Pancreas (tissue), 10 donors: ENCODE measurements at regions not wholly inside any gene's neighbourhood (a gene's known extent, or its start where the extent isn't known, plus 50 kb on each side); places are given as distances from the start of the nearest gene placed in this dataset.

Experiments used
- ATAC-seq, 4 donors: fragments of 200-7000 bp; cut with Tn5 transposase; one replicate each; pipeline versions ENCODE4 v1.8.0 to v1.9.1; 2020; ENCODE audit warnings: mild to moderate bottlenecking in 4 of 4, moderate library complexity in 4 of 4
- DNase-seq, 6 donors: peaks; one replicate each; pipeline ENCODE4 v3.0.0-alpha.2; 2020
- FAIRE-seq: peaks from 2 replicates; lab custom pipeline; 2012; peaks lifted over from hg19 to GRCh38; lab: Jason Lieb, UNC
- H3K27ac ChIP-seq, 4 donors: fragments of 200-600 bp; sonication (generic); 1 replicate in 3 of 4; 2 replicates in 1 of 4; pipeline versions ENCODE4 v1.5.0 to v1.8.0; 2020
- H3K27me3 ChIP-seq, 4 donors: fragments of 200-600 bp; one replicate each; pipeline ENCODE4 v1.8.0; 2021
- H3K36me3 ChIP-seq, 3 donors: fragments of 200-600 bp; sonication (generic) in 1 of 3; one replicate each; pipeline versions ENCODE4 v1.5.0 to v1.8.0; 2020 to 2021
- H3K4me1 ChIP-seq, 3 donors: fragments of 200-600 bp; one replicate each; pipeline ENCODE4 v1.8.0; 2021
- H3K4me3 ChIP-seq, 4 donors: fragments of 200-600 bp; sonication (generic) in 2 of 4; one replicate each; pipeline versions ENCODE4 v1.5.0 to v1.8.0; 2020 to 2021
- H3K9me3 ChIP-seq, 4 donors: fragments of 200-600 bp; one replicate each; pipeline ENCODE4 v1.8.0; 2021
- WGBS, 2 donors: extraction: QIAGEN DNeasy Blood & Tissue Kit; methylation state at CpG; one replicate each; pipeline ENCODE4 v1.1.7; 2013; 5-methylcytosine and 5-hydroxymethylcytosine counted together
- intact Hi-C, 3 donors: fragments of 100-400 bp; cut with DNase I; formaldehyde crosslinking; loops; one replicate each; pipeline versions ENCODE4 v1.11.1 to v1.14.2; 2022
- TF ChIP-seq, protein P1 (sequence below), 4 donors: fragments of 200-600 bp; sonication (generic) in 3 of 4; IDR thresholded peaks; one replicate each; pipeline versions ENCODE4 v1.5.0 to v1.8.0; 2021; ENCODE audit warnings: antibody characterized with exemption in 4 of 4
- donor health status: healthy with polysubstance abuse.
- donor health status: DM: no; HTN: no; CAD: no; lungs with moderate emphysema.
- donor health status: DM: no; HTN: no; CAD: no.
- donor health status: control.
- donor health status: control.
- donor health status: Bipolar disorder and iron deficiency.
- donor health status: DM: yes; HTN: yes; CAD: no.
- donor health status: DM: no; HTN: no; CAD: no.
- donor health status: DM: no; HTN: no; CAD: no.
- donor health status: DM: yes; HTN: yes; CAD: no.

DNA sequence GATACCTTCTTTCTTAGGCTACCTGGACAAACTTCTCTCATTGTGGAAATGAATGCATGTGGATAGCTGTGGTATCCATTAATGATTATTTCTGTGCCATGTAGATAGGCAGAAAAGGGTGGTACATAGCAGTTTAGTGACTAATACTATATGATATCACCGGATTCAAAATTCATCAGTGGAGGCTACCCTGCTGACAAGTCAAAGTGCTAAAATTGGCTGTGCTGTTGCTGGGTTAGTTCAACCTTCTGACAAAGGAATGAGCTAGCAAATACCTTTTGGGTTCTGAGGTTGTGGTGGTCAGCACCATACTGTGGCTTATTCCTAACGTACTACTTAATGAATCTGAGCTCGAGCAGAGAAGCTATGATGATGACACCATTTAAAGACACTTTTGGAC is 109.1 kb downstream of the TFAP2B start:
- TF ChIP-seq, protein P1, sequence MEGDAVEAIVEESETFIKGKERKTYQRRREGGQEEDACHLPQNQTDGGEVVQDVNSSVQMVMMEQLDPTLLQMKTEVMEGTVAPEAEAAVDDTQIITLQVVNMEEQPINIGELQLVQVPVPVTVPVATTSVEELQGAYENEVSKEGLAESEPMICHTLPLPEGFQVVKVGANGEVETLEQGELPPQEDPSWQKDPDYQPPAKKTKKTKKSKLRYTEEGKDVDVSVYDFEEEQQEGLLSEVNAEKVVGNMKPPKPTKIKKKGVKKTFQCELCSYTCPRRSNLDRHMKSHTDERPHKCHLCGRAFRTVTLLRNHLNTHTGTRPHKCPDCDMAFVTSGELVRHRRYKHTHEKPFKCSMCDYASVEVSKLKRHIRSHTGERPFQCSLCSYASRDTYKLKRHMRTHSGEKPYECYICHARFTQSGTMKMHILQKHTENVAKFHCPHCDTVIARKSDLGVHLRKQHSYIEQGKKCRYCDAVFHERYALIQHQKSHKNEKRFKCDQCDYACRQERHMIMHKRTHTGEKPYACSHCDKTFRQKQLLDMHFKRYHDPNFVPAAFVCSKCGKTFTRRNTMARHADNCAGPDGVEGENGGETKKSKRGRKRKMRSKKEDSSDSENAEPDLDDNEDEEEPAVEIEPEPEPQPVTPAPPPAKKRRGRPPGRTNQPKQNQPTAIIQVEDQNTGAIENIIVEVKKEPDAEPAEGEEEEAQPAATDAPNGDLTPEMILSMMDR (IDR thresholded peaks at IDR 0.05), result no peak
- 52 to 58% methylated on average over 3 of the region's 3 CpGs for WGBS, 2 donors
- no peak overlapping the region for H3K27ac ChIP-seq
- H3K4me1 ChIP-seq, result no peaks in the 10 kb centered on the region
- intact Hi-C loops, result no loop called here
- H3K4me3 ChIP-seq, result no peak overlapping the region
- FAIRE-seq (no peak), DNase-seq (no peak), ATAC-seq (no peak)
- H3K9me3 ChIP-seq, result no peaks in the 10 kb centered on the region
- H3K27me3 ChIP-seq, result no peaks in the 10 kb centered on the region
- no peaks in the 10 kb centered on the region for H3K36me3 ChIP-seq

DNA sequence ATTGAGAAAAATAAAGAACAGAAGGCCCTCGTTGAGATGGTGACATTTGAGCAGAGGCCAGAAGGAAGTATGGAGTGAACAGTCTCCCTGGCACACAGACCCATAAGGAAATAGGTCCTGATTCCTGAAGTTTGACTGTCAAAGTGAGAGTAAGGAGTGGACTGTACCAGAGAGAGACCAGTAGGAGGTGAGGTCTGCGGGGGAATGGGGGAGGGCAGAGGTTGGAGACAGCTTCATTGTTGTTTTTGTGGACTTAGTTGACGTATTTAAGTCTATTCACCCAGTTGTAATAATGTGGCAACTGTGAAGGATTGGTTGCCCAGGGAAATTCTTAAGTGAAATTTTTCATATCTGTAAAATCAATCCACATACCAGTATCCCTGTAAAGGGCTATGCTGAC is 110.7 kb downstream of the TFAP2B start:
- no peak for FAIRE-seq
- no peaks in the 10 kb centered on the region for H3K4me1 ChIP-seq
- no peaks in the 10 kb centered on the region for H3K27me3 ChIP-seq
- H3K9me3 ChIP-seq, result no peaks in the 10 kb centered on the region
- no peak for ATAC-seq
- no peaks in the 10 kb centered on the region for H3K36me3 ChIP-seq
- no peak overlapping the region for H3K27ac ChIP-seq
- no peak for DNase-seq
- WGBS, 2 donors, result 41 to 58% methylated on average over 3 of the region's 3 CpGs
- no peak overlapping the region for H3K4me3 ChIP-seq
- TF ChIP-seq, protein P1 (IDR thresholded peaks at IDR 0.05), result no peak
- intact Hi-C loops, result no loop called here

DNA sequence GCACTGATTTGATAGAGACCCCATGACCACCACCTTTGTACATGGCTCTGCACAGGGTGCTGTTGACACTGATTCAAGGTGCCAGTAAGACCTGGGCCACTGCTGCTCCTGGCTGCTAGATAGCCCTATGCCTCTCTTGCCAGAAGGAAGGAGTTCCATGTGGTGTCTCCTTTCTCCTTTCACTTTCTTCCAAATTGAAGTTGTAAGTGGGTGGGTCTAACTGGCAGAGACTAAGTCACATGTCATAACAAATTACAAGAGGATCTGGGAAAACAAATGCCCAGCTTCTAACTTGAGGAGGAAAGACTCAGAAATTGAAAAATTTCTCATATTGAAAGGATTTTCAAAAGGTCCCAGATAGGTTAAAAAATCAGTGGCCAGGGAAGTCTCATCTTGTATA is 116.8 kb downstream of the TFAP2B start:
- TF ChIP-seq, protein P1 (IDR thresholded peaks at IDR 0.05), result no peak
- FAIRE-seq (no peak), ATAC-seq (no peak), DNase-seq (no peak)
- H3K4me1 ChIP-seq, result no peaks in the 10 kb centered on the region
- H3K36me3 ChIP-seq, result no peaks in the 10 kb centered on the region
- no peak overlapping the region for H3K4me3 ChIP-seq
- intact Hi-C loops, result no loop called here
- no peaks in the 10 kb centered on the region for H3K27me3 ChIP-seq
- peak overlapping the region in 1 of 4 donors; percentile 3 for H3K27ac ChIP-seq
- H3K9me3 ChIP-seq, result no peaks in the 10 kb centered on the region

DNA sequence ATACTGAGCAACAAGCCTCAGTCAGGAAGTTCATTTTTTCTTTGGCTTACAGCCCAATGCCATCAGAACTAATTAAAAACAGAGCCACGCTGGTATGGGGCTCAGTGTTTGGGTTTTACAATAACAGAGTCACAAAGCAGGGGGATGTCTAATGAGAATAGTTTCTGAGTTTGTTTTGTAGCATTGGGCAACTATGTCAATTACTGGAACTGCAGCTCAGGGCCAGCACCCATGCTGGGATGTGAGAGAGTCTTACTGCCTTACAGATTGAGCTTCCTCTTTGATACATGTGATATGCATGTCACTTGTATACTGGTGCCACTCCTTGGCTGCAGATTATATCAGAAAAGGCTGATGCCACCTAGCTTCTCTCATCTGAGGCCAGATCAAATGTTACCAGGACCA is 117.6 kb downstream of the TFAP2B start:
- H3K27me3 ChIP-seq, result no peaks in the 10 kb centered on the region
- no peaks in the 10 kb centered on the region for H3K36me3 ChIP-seq
- TF ChIP-seq, protein P1 (IDR thresholded peaks at IDR 0.05), result no peak
- no peaks in the 10 kb centered on the region for H3K9me3 ChIP-seq
- ATAC-seq (peak in 1 of 4 donors; percentile 56), DNase-seq (no peak), FAIRE-seq (no peak)
- no peak overlapping the region for H3K4me3 ChIP-seq
- H3K27ac ChIP-seq, result peak overlapping the region in 1 of 4 donors; percentile 22
- 0 to 3% methylated on average over 1 of the region's 1 CpG for WGBS, 2 donors
- intact Hi-C loops, result no loop called here
- no peaks in the 10 kb centered on the region for H3K4me1 ChIP-seq

DNA sequence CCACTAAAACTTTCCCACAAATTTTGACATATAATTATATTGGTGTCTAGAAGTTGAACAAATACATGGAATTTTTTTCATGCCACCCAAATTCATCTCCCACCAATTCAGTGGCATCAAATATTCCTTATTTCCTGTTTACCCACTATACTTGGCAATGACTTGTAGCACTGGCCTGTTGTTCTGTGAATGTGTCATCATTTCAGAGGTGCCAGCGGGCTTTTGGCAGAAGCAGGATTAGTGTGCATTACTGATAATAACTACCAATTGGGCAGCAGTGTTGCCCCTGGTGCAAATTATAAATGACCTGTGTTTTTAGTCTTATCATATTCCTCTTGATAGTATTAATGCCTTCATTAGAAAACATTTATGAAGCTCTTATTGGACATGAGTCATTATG is 121.3 kb downstream of the TFAP2B start:
- Histone ChIP-seq H3K9me3 (no peaks in the 10 kb centered on the region), H3K4me3 (no peak overlapping the region), H3K36me3 (no peaks in the 10 kb centered on the region), H3K27ac (no peak overlapping the region), H3K4me1 (no peaks in the 10 kb centered on the region), H3K27me3 (no peaks in the 10 kb centered on the region)
- TF ChIP-seq, protein P1 (IDR thresholded peaks at IDR 0.05), result no peak
- ATAC-seq (no peak), FAIRE-seq (no peak), DNase-seq (no peak)
- WGBS, 2 donors, result 65 to 86% methylated on average over 1 of the region's 1 CpG
- intact Hi-C loops, result no loop called here
